ENCODE measurements at regions not wholly inside any gene's neighbourhood (a gene's known extent, or its start where the extent isn't known, plus 50 kb on each side); places are given as distances from the start of the nearest gene placed in this dataset.

DNA sequence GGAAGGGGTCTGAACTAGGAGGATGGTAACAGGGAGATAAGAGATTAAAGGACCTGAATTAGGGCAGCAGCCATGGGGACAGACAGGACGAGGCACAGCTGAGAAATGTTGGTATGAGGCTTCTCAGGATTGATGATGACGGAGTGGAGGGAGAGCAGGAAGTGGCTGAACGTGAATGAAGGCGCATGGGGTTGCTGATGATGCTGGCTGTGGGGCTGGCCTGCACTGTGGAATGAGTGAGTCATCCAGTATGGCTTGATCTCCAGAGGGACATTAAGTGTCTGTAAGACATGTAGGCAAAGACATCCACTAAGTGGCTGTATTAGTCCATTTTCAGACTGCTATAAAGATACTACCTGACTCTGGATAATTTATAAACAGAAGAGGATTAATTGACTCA lies 256.4 kb downstream of the ICE1 start:
- H3K4me2 ChIP-seq (ENCODE audit: low read depth, low read length, poor library complexity, severe bottlenecking): no peak overlapping the region
- no peaks in the 10 kb centered on the region for H3K9me3 ChIP-seq (ENCODE audit: low read length)
- H3K4me1 ChIP-seq (ENCODE audit: low read length): no peaks in the 10 kb centered on the region
- H3K9ac ChIP-seq (ENCODE audit: low read length): no peak overlapping the region
- 0 out of 2 replicates have a peak, but pooled peaks cover 2% of the 10 kb centered on the region for H3K27me3 ChIP-seq (ENCODE audit: low read length)
- no peaks in the 10 kb centered on the region for H4K20me1 ChIP-seq (ENCODE audit: insufficient read depth, low read depth, low read length)
- H3K27ac ChIP-seq (ENCODE audit: low read length): no peak overlapping the region
- no peak overlapping the region for H2AFZ ChIP-seq (ENCODE audit: low read length)
- H3K36me3 ChIP-seq (ENCODE audit: insufficient read depth, low read length): no peaks in the 10 kb centered on the region
- DNase-seq: no peak
- H3K9me2 ChIP-seq (replicated peaks; ENCODE audit: insufficient read depth, low read length): no peaks in the 10 kb centered on the region
- H3K79me2 ChIP-seq (ENCODE audit: low read length): no peaks in the 10 kb centered on the region
- H3K4me3 ChIP-seq (ENCODE audit: low read length): no peak overlapping the region

DNA sequence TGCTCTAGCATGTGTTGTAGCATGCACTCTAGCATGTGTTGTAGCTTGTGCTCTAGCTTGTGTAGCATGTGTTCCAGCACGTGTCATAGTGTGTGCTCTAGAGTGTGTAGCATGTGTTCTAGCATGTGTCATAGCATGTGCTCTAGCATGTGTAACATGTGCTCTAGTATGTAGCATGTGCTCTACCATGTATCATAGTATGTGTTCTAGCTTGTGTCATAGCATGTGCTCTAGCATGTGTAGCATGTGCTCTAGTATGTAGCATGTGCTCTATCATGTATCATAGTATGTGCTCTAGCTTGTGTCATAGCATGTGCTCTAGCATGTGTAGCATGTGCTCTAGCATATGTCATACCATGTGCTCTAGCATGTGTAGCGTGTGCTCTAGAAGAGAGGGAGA lies 255.3 kb downstream of the ICE1 start:
- H3K27ac ChIP-seq (ENCODE audit: low read length): no peak overlapping the region
- no peaks in the 10 kb centered on the region for H3K4me1 ChIP-seq (ENCODE audit: low read length)
- H4K20me1 ChIP-seq (ENCODE audit: insufficient read depth, low read depth, low read length): no peaks in the 10 kb centered on the region
- H3K36me3 ChIP-seq (ENCODE audit: insufficient read depth, low read length): no peaks in the 10 kb centered on the region
- no peak for DNase-seq
- H3K79me2 ChIP-seq (ENCODE audit: low read length): no peaks in the 10 kb centered on the region
- H2AFZ ChIP-seq (ENCODE audit: low read length): no peak overlapping the region
- H3K27me3 ChIP-seq (ENCODE audit: low read length): 0 out of 2 replicates have a peak, but pooled peaks cover 2% of the 10 kb centered on the region
- H3K9me3 ChIP-seq (ENCODE audit: low read length): no peaks in the 10 kb centered on the region
- H3K9ac ChIP-seq (ENCODE audit: low read length): no peak overlapping the region
- no peak overlapping the region for H3K4me3 ChIP-seq (ENCODE audit: low read length)
- H3K4me2 ChIP-seq (ENCODE audit: low read depth, low read length, poor library complexity, severe bottlenecking): no peak overlapping the region
- no peaks in the 10 kb centered on the region for H3K9me2 ChIP-seq (replicated peaks; ENCODE audit: insufficient read depth, low read length)

- no peaks in the 10 kb centered on the region for H4K20me1 ChIP-seq (ENCODE audit: insufficient read depth, low read depth, low read length)
- no peaks in the 10 kb centered on the region for H3K79me2 ChIP-seq (ENCODE audit: low read length)
- no peaks in the 10 kb centered on the region for H3K9me2 ChIP-seq (replicated peaks; ENCODE audit: insufficient read depth, low read length)
- 0 out of 2 replicates have a peak, but pooled peaks cover 2% of the 10 kb centered on the region for H3K27me3 ChIP-seq (ENCODE audit: low read length)
- no peak overlapping the region for H3K4me3 ChIP-seq (ENCODE audit: low read length)
- no peak for DNase-seq
- no peak overlapping the region for H3K9ac ChIP-seq (ENCODE audit: low read length)
- H3K4me1 ChIP-seq (ENCODE audit: low read length): no peaks in the 10 kb centered on the region
- H3K9me3 ChIP-seq (ENCODE audit: low read length): no peaks in the 10 kb centered on the region
- no peak overlapping the region for H3K27ac ChIP-seq (ENCODE audit: low read length)
- no peaks in the 10 kb centered on the region for H3K36me3 ChIP-seq (ENCODE audit: insufficient read depth, low read length)
- no peak overlapping the region for H2AFZ ChIP-seq (ENCODE audit: low read length)
- no peak overlapping the region for H3K4me2 ChIP-seq (ENCODE audit: low read depth, low read length, poor library complexity, severe bottlenecking)
These were observed 253.7 kb downstream of the ICE1 start for GRCh38 chr5:5676218-5676617.

GRCh38 chr5:5675511-5675910 lies 253.0 kb downstream of the ICE1 start:
- Histone ChIP-seq H3K27me3 (ENCODE audit: low read length) (0 out of 2 replicates have a peak, but pooled peaks cover 2% of the 10 kb centered on the region), H3K4me1 (ENCODE audit: low read length) (no peaks in the 10 kb centered on the region)

DNA sequence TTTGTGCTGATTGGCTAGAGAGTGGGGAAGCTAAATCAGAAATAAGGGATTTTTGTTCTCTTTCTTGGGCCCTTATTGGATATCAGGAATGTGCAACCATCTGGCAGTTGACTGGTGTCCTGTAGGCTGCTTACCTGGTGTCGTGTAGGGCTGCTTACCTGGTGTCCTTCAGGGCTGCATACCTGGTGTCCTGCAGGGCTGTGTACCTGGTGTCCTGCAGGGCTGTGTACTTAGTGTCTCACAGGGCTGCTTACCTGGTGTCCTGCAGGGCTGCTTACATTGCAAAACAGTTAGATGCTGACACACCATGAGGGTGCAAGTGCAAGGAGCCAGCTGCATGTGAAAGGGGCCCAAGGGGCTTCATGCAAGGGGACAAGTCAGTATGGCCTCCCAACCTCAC lies 249.3 kb downstream of the ICE1 start:
- Histone ChIP-seq H3K9me2 (replicated peaks; ENCODE audit: insufficient read depth, low read length) (no peaks in the 10 kb centered on the region), H3K9ac (ENCODE audit: low read length) (no peak overlapping the region), H3K27ac (ENCODE audit: low read length) (no peak overlapping the region), H3K9me3 (ENCODE audit: low read length) (no peaks in the 10 kb centered on the region), H3K4me3 (ENCODE audit: low read length) (no peak overlapping the region), H3K36me3 (ENCODE audit: insufficient read depth, low read length) (no peaks in the 10 kb centered on the region), H3K4me2 (ENCODE audit: low read depth, low read length, poor library complexity, severe bottlenecking) (no peak overlapping the region), H3K4me1 (ENCODE audit: low read length) (no peaks in the 10 kb centered on the region), H3K79me2 (ENCODE audit: low read length) (no peaks in the 10 kb centered on the region), H3K27me3 (ENCODE audit: low read length) (no peaks in the 10 kb centered on the region), H2AFZ (ENCODE audit: low read length) (no peak overlapping the region), H4K20me1 (ENCODE audit: insufficient read depth, low read depth, low read length) (no peaks in the 10 kb centered on the region)
- DNase-seq: no peak

More at GRCh38 chr5:5675511-5675910, 253.0 kb downstream of the ICE1 start:
- H3K4me2 ChIP-seq (ENCODE audit: low read depth, low read length, poor library complexity, severe bottlenecking): no peak overlapping the region
- no peaks in the 10 kb centered on the region for H3K79me2 ChIP-seq (ENCODE audit: low read length)
- no peaks in the 10 kb centered on the region for H3K9me2 ChIP-seq (replicated peaks; ENCODE audit: insufficient read depth, low read length)
- no peak overlapping the region for H2AFZ ChIP-seq (ENCODE audit: low read length)
- no peaks in the 10 kb centered on the region for H4K20me1 ChIP-seq (ENCODE audit: insufficient read depth, low read depth, low read length)
- H3K9me3 ChIP-seq (ENCODE audit: low read length): no peaks in the 10 kb centered on the region
- no peak overlapping the region for H3K27ac ChIP-seq (ENCODE audit: low read length)
- no peak for DNase-seq
- no peaks in the 10 kb centered on the region for H3K36me3 ChIP-seq (ENCODE audit: insufficient read depth, low read length)
- H3K4me3 ChIP-seq (ENCODE audit: low read length): no peak overlapping the region
- H3K9ac ChIP-seq (ENCODE audit: low read length): no peak overlapping the region

DNA sequence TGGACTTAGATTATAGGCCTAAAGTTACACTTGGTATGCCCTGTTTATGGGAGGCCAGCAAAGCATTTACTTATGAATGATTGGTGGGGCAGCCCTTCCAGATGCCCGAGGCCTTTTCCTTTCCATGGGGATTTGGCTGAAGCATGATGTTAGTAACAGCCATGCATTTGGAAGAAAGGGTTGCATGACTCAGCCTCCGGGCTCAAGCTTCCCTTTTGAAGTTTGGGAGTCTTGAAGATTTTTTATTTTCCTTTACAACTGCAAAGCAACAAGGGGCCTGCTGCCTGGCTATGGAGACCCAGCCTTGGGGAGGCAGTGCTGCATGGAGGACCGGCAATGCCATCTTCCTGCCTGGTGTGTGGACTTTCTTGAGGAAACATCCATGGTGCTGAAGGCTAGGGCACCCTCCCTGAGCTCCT lies 244.7 kb downstream of the ICE1 start:
- Histone ChIP-seq H2AFZ (ENCODE audit: low read length) (no peak overlapping the region), H3K4me3 (ENCODE audit: low read length) (no peak overlapping the region), H4K20me1 (ENCODE audit: insufficient read depth, low read depth, low read length) (no peaks in the 10 kb centered on the region), H3K9ac (ENCODE audit: low read length) (no peak overlapping the region), H3K4me1 (ENCODE audit: low read length) (no peaks in the 10 kb centered on the region), H3K79me2 (ENCODE audit: low read length) (no peaks in the 10 kb centered on the region), H3K9me2 (replicated peaks; ENCODE audit: insufficient read depth, low read length) (no peaks in the 10 kb centered on the region), H3K9me3 (ENCODE audit: low read length) (no peaks in the 10 kb centered on the region), H3K27me3 (ENCODE audit: low read length) (no peaks in the 10 kb centered on the region), H3K27ac (ENCODE audit: low read length) (no peak overlapping the region), H3K36me3 (ENCODE audit: insufficient read depth, low read length) (no peaks in the 10 kb centered on the region), H3K4me2 (ENCODE audit: low read depth, low read length, poor library complexity, severe bottlenecking) (no peak overlapping the region)
- no peak for DNase-seq

DNA sequence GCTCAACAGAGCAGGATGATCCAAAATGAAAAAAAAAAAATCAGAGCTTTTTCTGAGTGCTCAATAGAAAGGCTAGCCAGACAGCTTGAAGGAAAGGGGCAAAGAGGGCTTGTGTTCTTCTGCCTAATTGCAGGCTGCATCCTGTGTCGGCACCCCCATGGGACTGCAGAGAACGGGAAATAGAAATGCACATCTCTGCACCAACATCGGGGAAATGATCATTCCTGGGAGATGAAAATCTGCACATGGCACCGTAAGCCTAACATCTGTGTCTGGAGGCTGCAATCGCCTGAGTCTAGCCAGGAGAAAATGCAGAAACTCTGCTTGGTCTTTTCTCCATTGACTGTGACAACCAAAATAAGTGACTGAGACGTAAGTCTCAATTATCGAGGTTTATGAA lies 243.9 kb downstream of the ICE1 start:
- Histone ChIP-seq H3K36me3 (ENCODE audit: insufficient read depth, low read length) (no peaks in the 10 kb centered on the region), H3K4me1 (ENCODE audit: low read length) (no peaks in the 10 kb centered on the region), H2AFZ (ENCODE audit: low read length) (no peak overlapping the region), H3K9me3 (ENCODE audit: low read length) (no peaks in the 10 kb centered on the region), H3K27ac (ENCODE audit: low read length) (no peak overlapping the region), H3K4me3 (ENCODE audit: low read length) (no peak overlapping the region), H3K4me2 (ENCODE audit: low read depth, low read length, poor library complexity, severe bottlenecking) (no peak overlapping the region), H3K9me2 (replicated peaks; ENCODE audit: insufficient read depth, low read length) (no peaks in the 10 kb centered on the region), H3K9ac (ENCODE audit: low read length) (no peak overlapping the region), H4K20me1 (ENCODE audit: insufficient read depth, low read depth, low read length) (no peaks in the 10 kb centered on the region), H3K27me3 (ENCODE audit: low read length) (no peaks in the 10 kb centered on the region), H3K79me2 (ENCODE audit: low read length) (no peaks in the 10 kb centered on the region)
- DNase-seq: no peak

GRCh38 chr5:5666076-5666365 lies 243.5 kb downstream of the ICE1 start:
- Histone ChIP-seq H3K27ac (ENCODE audit: low read length) (no peak overlapping the region), H3K4me2 (ENCODE audit: low read depth, low read length, poor library complexity, severe bottlenecking) (no peak overlapping the region), H3K27me3 (ENCODE audit: low read length) (no peaks in the 10 kb centered on the region), H4K20me1 (ENCODE audit: insufficient read depth, low read depth, low read length) (no peaks in the 10 kb centered on the region), H3K9me3 (ENCODE audit: low read length) (no peaks in the 10 kb centered on the region), H3K9ac (ENCODE audit: low read length) (no peak overlapping the region), H3K36me3 (ENCODE audit: insufficient read depth, low read length) (no peaks in the 10 kb centered on the region), H3K4me1 (ENCODE audit: low read length) (no peaks in the 10 kb centered on the region), H3K4me3 (ENCODE audit: low read length) (no peak overlapping the region), H3K79me2 (ENCODE audit: low read length) (no peaks in the 10 kb centered on the region), H3K9me2 (replicated peaks; ENCODE audit: insufficient read depth, low read length) (no peaks in the 10 kb centered on the region), H2AFZ (ENCODE audit: low read length) (no peak overlapping the region)
- DNase-seq: no peak
